OCI-LY1 (cell line): ENCODE measurements at regions not wholly inside any gene's neighbourhood (a gene's known extent, or its start where the extent isn't known, plus 50 kb on each side); places are given as distances from the start of the nearest gene placed in this dataset.

Experiments
- H2AFZ ChIP-seq: fragments of 200-600 bp; sonication (generic), shearing (Covaris generic); 2 replicates; pipeline ENCODE4 v1.6.0; 2014; ENCODE audit warnings: antibody characterized with exemption, mild to moderate bottlenecking, low read length
- H3F3A ChIP-seq: fragments of 200-600 bp; sonication (generic), shearing (Covaris generic); 2 replicates; pipeline ENCODE4 v1.6.0; 2014; ENCODE audit warnings: mild to moderate bottlenecking, antibody characterized with exemption, low read length, moderate library complexity; ENCODE audit not compliant: insufficient read depth
- H3K27ac ChIP-seq: fragments of 200-600 bp; sonication (generic); 2 replicates; pipeline ENCODE4 v1.5.1; 2014; ENCODE audit warnings: low read length, mixed run types, mild to moderate bottlenecking, low read depth; ENCODE audit not compliant: poor library complexity, severe bottlenecking
- H3K27me3 ChIP-seq: fragments of 200-600 bp; sonication (generic); 2 replicates; pipeline ENCODE4 v1.6.0; 2014; ENCODE audit warnings: antibody characterized with exemption, mild to moderate bottlenecking, low read length, moderate library complexity; ENCODE audit not compliant: insufficient read depth
- H3K36me3 ChIP-seq: fragments of 200-600 bp; sonication (generic); 2 replicates; pipeline ENCODE4 v1.6.1; 2014; ENCODE audit warnings: mild to moderate bottlenecking, antibody characterized with exemption, low read length, moderate library complexity, mixed read lengths; ENCODE audit not compliant: insufficient read depth
- H3K4me1 ChIP-seq: fragments of 200-600 bp; sonication (generic); 2 replicates; pipeline ENCODE4 v1.5.1; 2014; ENCODE audit warnings: mild to moderate bottlenecking, low read length, moderate library complexity; ENCODE audit not compliant: insufficient read depth, severe bottlenecking
- H3K4me2 ChIP-seq: fragments of 200-600 bp; sonication (generic), shearing (Covaris generic); 2 replicates; pipeline ENCODE4 v1.6.1; 2014; ENCODE audit warnings: low read length
- H3K4me3 ChIP-seq: fragments of 200-600 bp; sonication (generic); 2 replicates; pipeline ENCODE4 v1.5.1; 2014; ENCODE audit warnings: low read length, low read depth, mild to moderate bottlenecking, mixed read lengths; ENCODE audit not compliant: poor library complexity, severe bottlenecking
- H3K79me2 ChIP-seq: fragments of 200-600 bp; shearing (Covaris generic); 2 replicates; pipeline ENCODE4 v1.6.1; 2016; ENCODE audit warnings: mixed run types, low read length, mixed read lengths; ENCODE audit not compliant: insufficient read depth
- H3K9ac ChIP-seq: fragments of 200-600 bp; sonication (generic), shearing (Covaris generic); 2 replicates; pipeline ENCODE4 v1.6.1; 2014; ENCODE audit warnings: mild to moderate bottlenecking, low read length, mixed read lengths
- H3K9me2 ChIP-seq: fragments of 200-600 bp; sonication (generic), shearing (Covaris generic); 2 replicates; pipeline ENCODE4 v1.6.1; 2014; ENCODE audit warnings: low read depth, mild to moderate bottlenecking, low read length, mixed read lengths
- H3K9me3 ChIP-seq: fragments of 200-600 bp; shearing (Covaris generic); 2 replicates; pipeline ENCODE4 v1.6.1; 2014; ENCODE audit warnings: low read length, mixed read lengths
- H4K20me1 ChIP-seq: fragments of 200-600 bp; sonication (generic), shearing (Covaris generic); 2 replicates; pipeline ENCODE4 v1.6.0; 2016; ENCODE audit warnings: mild to moderate bottlenecking, low read length; ENCODE audit not compliant: insufficient read depth
- CTCF ChIP-seq: fragments of 200-600 bp; sonication (generic), shearing (Covaris generic); IDR thresholded peaks from 2 replicates; pipeline ENCODE4 v1.5.1; 2017; ENCODE audit warnings: mild to moderate bottlenecking, antibody characterized with exemption, low read length, moderate library complexity, mixed read lengths
- EZH2 ChIP-seq: fragments of 200-600 bp; sonication (generic), shearing (Covaris generic); IDR thresholded peaks from 2 replicates; pipeline ENCODE4 v1.8.0; 2017; ENCODE audit warnings: borderline replicate concordance, mixed run types, mild to moderate bottlenecking, antibody characterized with exemption, low read length, moderate library complexity, mixed read lengths

GRCh38 chr2:142687509-142687908 lies 190.0 kb upstream of the KYNU start:
- no peaks in the 10 kb centered on the region for H3K9me2 ChIP-seq
- no peaks in the 10 kb centered on the region for H3F3A ChIP-seq
- TF ChIP-seq CTCF = no peak
- TF ChIP-seq EZH2 = no peak
- H3K9ac ChIP-seq = no peak overlapping the region
- no peak overlapping the region for H3K4me2 ChIP-seq
- no peaks in the 10 kb centered on the region for H3K4me1 ChIP-seq
- no peak overlapping the region for H2AFZ ChIP-seq
- H3K79me2 ChIP-seq = no peaks in the 10 kb centered on the region
- no peaks in the 10 kb centered on the region for H3K9me3 ChIP-seq
- H3K36me3 ChIP-seq = no peaks in the 10 kb centered on the region
- H3K27me3 ChIP-seq = no peaks in the 10 kb centered on the region
- H4K20me1 ChIP-seq = no peaks in the 10 kb centered on the region
- H3K27ac ChIP-seq = no peak overlapping the region
- no peak overlapping the region for H3K4me3 ChIP-seq

GRCh38 chr2:142687075-142687474 lies 190.4 kb upstream of the KYNU start:
- no peak for TF ChIP-seq CTCF
- TF ChIP-seq EZH2 = no peak

GRCh38 chr2:142684667-142685066 lies 192.8 kb upstream of the KYNU start:
- Histone ChIP-seq H4K20me1 (no peaks in the 10 kb centered on the region), H3K79me2 (no peaks in the 10 kb centered on the region), H3K4me1 (no peaks in the 10 kb centered on the region), H3K9me2 (no peaks in the 10 kb centered on the region), H3K4me2 (no peak overlapping the region), H3K9ac (no peak overlapping the region), H2AFZ (no peak overlapping the region), H3K27me3 (no peaks in the 10 kb centered on the region), H3F3A (no peaks in the 10 kb centered on the region), H3K36me3 (no peaks in the 10 kb centered on the region), H3K9me3 (no peaks in the 10 kb centered on the region), H3K4me3 (no peak overlapping the region), H3K27ac (no peak overlapping the region)
- TF ChIP-seq EZH2 (no peak), CTCF (no peak)

More at GRCh38 chr2:142687075-142687474, 190.4 kb upstream of the KYNU start:
- H3F3A ChIP-seq = no peaks in the 10 kb centered on the region
- H3K79me2 ChIP-seq = no peaks in the 10 kb centered on the region
- no peaks in the 10 kb centered on the region for H3K4me1 ChIP-seq
- H3K27me3 ChIP-seq = no peaks in the 10 kb centered on the region
- H3K36me3 ChIP-seq = no peaks in the 10 kb centered on the region
- H3K4me3 ChIP-seq = no peak overlapping the region
- H3K9me3 ChIP-seq = no peaks in the 10 kb centered on the region
- H3K9ac ChIP-seq = no peak overlapping the region
- no peak overlapping the region for H2AFZ ChIP-seq
- no peak overlapping the region for H3K4me2 ChIP-seq
- H3K27ac ChIP-seq = no peak overlapping the region
- H4K20me1 ChIP-seq = no peaks in the 10 kb centered on the region
- H3K9me2 ChIP-seq = no peaks in the 10 kb centered on the region
